ENCODE measurements at regions not wholly inside any gene's neighbourhood (a gene's known extent, or its start where the extent isn't known, plus 50 kb on each side); places are given as distances from the start of the nearest gene placed in this dataset.

GRCh38 chr3:181510500-181510899 lies 201.2 kb upstream of the SOX2 start:
- H3K9me3 Mint-ChIP-seq, result peaks cover 37% of the 10 kb centered on the region
- DNase-seq (ENCODE audit: low spot score) (no peak), ATAC-seq (no peak)
- Histone ChIP-seq H3K79me2 (replicated peaks; ENCODE audit: insufficient read depth) (no peaks in the 10 kb centered on the region), H3K4me3 (no peak overlapping the region), H3K4me2 (no peak overlapping the region), H3K4me1 (ENCODE audit: insufficient read depth) (no peaks in the 10 kb centered on the region), H3K27ac (ENCODE audit: low read depth) (no peak overlapping the region), H3K27me3 (ENCODE audit: insufficient read depth) (no peaks in the 10 kb centered on the region), H3K9me2 (ENCODE audit: insufficient read depth) (no peaks in the 10 kb centered on the region), H3F3A (replicated peaks; ENCODE audit: low read depth) (no peaks in the 10 kb centered on the region), H4K20me1 (replicated peaks; ENCODE audit: insufficient read depth) (no peaks in the 10 kb centered on the region), H2AFZ (no peak overlapping the region), H3K36me3 (ENCODE audit: insufficient read depth) (peaks cover 12% of the 10 kb centered on the region; the same call in 1 of the 2 replicates)
- no peak overlapping the region for H3K27ac Mint-ChIP-seq
- no peaks in the 10 kb centered on the region for H3K4me1 Mint-ChIP-seq
- peaks cover 3% of the 10 kb centered on the region for H3K27me3 Mint-ChIP-seq (ENCODE audit: insufficient read depth, low read depth, poor library complexity)
- H3K4me3 Mint-ChIP-seq, result no peak overlapping the region
- H3K36me3 Mint-ChIP-seq (ENCODE audit: low read depth), result peaks cover 29% of the 10 kb centered on the region
- TF ChIP-seq REST (IDR thresholded peaks at IDR 0.05; ENCODE audit: unreplicated experiment), result no peak

- Mint-ChIP-seq H3K27ac (no peak overlapping the region), H3K36me3 (ENCODE audit: low read depth) (no peaks in the 10 kb centered on the region), H3K9me3 (no peaks in the 10 kb centered on the region), H3K27me3 (ENCODE audit: insufficient read depth, low read depth, poor library complexity) (no peaks in the 10 kb centered on the region), H3K4me1 (peaks cover 7% of the 10 kb centered on the region; the same call in 1 of the 3 replicates), H3K4me3 (no peak overlapping the region)
- no peaks in the 10 kb centered on the region for H3K36me3 ChIP-seq (ENCODE audit: insufficient read depth)
- no peak overlapping the region for H3K4me3 ChIP-seq
- no peak overlapping the region for H2AFZ ChIP-seq
- no peaks in the 10 kb centered on the region for H3K27me3 ChIP-seq (ENCODE audit: insufficient read depth)
- H3K9me2 ChIP-seq (ENCODE audit: insufficient read depth), result no peaks in the 10 kb centered on the region
- no peaks in the 10 kb centered on the region for H4K20me1 ChIP-seq (replicated peaks; ENCODE audit: insufficient read depth)
- no peaks in the 10 kb centered on the region; the same call in 1 of the 2 replicates for H3K4me1 ChIP-seq (ENCODE audit: insufficient read depth)
- H3K79me2 ChIP-seq (replicated peaks; ENCODE audit: insufficient read depth), result no peaks in the 10 kb centered on the region
- DNase-seq (ENCODE audit: low spot score) (peak; percentile 2), ATAC-seq (no peak)
- H3K4me2 ChIP-seq, result no peak overlapping the region
- no peak overlapping the region for H3K27ac ChIP-seq (ENCODE audit: low read depth)
- no peaks in the 10 kb centered on the region for H3F3A ChIP-seq (replicated peaks; ENCODE audit: low read depth)
- no peak for TF ChIP-seq POLR2AphosphoS5 (IDR thresholded peaks at IDR 0.05; ENCODE audit: low read depth)
- no peak for TF ChIP-seq ETS1 (IDR thresholded peaks at IDR 0.05)
- no peak for TF ChIP-seq CREB1 (CRISPR knock-in tag; IDR thresholded peaks at IDR 0.05; ENCODE audit: low read depth)
- no peak for TF ChIP-seq EZH2phosphoT487 (IDR thresholded peaks at IDR 0.05; ENCODE audit: unreplicated experiment)
- no peak for TF ChIP-seq ZNF462 (CRISPR knock-in tag; IDR thresholded peaks at IDR 0.05)
- no peak for TF ChIP-seq NANOG (IDR thresholded peaks at IDR 0.05; ENCODE audit: borderline replicate concordance)
- no peak for TF ChIP-seq JUNB (IDR thresholded peaks at IDR 0.05; ENCODE audit: unreplicated experiment)
These were observed 214.4 kb upstream of the SOX2 start for GRCh38 chr3:181497358-181497757.

Measured in GM23338 (cell line).